ENCODE measurements at regions not wholly inside any gene's neighbourhood (a gene's known extent, or its start where the extent isn't known, plus 50 kb on each side); places are given as distances from the start of the nearest gene placed in this dataset.

DNA sequence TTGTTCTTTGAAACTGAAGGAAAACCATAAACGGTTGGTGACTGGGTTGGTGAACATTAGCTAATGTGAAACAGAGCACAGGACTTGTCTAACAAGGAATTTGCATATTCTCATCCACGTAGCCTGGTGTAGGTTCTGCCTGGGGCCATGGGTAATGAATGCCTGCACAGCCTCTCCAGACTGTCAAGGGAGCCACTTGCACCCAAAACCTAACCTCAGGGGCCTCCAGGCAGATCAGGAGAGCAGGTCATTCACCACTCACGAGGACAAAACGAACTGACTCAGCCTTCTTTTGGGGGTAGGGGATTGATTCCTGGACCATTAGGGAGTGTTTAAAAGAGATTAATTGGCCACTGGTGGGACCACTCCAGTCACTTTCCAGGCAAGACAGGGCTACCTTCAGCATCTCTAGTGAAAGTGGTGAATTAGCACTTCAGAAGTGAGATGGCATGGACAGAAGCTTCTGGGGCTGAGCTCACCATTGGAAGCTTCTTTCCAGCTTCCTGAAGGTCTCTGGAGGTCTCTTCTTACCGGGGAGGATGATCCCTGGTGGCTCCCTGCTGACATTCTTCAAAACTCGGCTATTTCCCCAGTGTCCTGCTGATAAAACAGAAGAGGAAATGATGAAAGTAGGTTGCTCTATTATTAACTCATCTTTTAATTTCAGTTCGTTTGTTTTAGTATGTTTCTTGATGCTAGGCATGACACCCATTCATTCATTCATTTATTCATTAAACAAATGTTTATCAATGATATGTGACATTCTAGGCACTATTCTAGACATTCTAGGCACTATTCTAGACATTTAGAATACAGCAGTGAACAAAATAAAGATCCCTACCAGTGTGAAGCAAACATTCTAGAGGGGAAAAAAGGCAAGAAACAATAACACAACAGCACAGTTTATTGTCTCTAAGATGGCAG lies 104.5 kb upstream of the LNX1 start:
- DNase-seq (ENCODE audit: low read depth in 1 of 2, low spot score in 1 of 2) = no peak

DNA sequence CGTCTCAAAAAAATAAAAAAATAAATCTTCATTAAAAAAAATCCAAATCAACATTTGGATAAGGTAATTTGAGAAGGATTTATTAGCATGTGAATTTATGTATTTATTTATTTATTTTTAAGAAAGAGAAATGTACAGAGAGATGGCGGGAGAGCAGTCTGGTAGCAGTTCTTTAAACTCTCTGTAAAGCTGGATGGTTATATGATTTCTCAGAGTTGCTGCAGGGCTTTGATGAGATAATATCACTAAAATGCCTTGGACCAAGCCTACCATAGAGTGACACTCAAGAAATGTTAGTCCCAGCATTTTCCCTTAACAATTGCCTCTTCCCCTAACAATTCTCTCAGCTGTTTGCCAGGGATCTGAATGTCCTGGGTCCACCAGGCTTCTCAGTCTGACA lies 103.4 kb upstream of the LNX1 start:
- DNase-seq (ENCODE audit: low read depth in 1 of 2, low spot score in 1 of 2) = no peak

DNA sequence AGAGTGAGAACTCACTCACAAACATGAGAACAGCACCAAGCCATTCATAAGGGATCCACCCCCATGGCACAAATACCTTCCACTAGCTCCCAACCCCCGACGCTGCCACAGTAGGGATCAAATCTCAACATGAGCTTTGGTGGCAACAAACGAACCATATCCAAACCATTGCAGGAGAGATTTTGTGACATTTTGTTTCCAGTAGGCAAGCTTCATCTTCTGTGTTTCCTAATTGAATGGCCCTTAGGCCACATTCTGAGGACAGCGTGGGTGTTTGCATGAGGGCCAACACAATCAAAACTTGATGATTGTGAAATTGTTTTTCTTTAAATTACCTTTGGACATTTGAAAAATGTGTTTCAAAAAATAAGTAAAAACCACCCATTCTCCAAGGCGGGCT lies 102.6 kb upstream of the LNX1 start:
- DNase-seq (ENCODE audit: low read depth in 1 of 2, low spot score in 1 of 2) = no peak

DNA sequence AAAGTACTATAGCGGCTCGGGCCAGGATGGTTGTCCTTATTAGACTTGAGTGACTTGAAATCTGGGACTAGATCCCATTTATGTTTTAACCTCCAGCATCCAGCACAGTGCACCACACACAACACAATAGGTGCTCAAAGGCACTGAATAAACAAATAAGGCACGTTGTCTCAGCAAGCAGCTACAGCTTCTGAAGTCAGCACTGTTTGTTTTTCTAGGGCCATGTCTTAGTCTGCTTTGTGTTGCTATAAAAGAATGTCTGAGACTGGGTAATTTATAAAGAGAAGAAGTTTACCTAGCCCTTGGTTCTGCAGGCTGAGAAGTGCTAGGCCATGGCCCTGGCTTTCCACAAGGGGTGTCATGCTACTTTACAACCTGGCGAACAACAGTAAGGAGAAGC lies 102.1 kb upstream of the LNX1 start:
- no peak for DNase-seq (ENCODE audit: low read depth in 1 of 2, low spot score in 1 of 2)

DNA sequence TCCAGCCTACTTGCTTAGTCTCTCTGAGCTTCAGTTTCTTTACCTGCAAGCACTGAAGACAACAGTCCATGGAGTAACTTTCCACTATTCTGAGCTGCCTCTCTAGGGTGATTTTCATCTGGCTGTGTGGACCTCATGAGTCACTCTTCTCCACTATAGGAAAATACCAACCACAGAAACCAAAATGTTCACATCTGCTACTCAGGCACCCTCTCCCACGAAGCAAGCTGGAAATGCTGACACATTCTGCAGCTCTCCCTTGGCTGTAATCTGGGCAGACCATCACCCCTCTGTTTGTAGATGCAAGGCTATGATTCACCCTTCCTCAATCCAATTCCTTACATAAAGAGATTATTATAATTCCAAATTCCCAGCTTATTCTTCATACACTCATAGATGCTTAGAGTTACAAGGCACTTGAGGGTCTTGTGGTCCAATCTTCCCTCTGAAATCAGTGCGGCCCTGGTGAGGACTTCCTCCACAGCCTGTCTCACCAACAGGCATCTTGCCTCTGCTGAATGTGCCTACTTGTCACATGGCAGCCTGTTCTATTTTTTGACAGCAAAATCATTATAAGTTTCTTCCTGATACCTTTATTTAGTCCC lies 97.0 kb upstream of the LNX1 start:
- no peak for DNase-seq (ENCODE audit: low read depth in 1 of 2, low spot score in 1 of 2)

DNA sequence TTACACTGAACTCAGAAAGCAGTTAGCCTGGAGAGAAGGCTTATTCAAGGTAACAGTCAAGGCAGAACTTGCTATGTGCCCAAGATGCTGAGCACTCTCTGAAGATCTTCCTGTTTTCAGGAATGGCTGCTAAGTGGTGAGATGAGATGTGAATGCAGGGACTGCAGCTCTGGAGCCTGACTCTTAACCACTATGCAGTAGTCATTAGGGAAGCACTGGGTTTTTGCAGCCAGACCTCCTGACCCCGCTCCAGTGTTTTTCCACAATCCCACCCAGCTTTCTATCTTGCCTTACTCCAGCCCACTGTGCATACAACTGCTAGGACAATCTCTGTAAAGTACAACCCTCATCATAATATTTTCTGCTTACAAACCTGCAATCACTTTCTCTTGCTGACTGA lies 95.2 kb upstream of the LNX1 start:
- DNase-seq (ENCODE audit: low read depth in 1 of 2, low spot score in 1 of 2) = no peak

DNA sequence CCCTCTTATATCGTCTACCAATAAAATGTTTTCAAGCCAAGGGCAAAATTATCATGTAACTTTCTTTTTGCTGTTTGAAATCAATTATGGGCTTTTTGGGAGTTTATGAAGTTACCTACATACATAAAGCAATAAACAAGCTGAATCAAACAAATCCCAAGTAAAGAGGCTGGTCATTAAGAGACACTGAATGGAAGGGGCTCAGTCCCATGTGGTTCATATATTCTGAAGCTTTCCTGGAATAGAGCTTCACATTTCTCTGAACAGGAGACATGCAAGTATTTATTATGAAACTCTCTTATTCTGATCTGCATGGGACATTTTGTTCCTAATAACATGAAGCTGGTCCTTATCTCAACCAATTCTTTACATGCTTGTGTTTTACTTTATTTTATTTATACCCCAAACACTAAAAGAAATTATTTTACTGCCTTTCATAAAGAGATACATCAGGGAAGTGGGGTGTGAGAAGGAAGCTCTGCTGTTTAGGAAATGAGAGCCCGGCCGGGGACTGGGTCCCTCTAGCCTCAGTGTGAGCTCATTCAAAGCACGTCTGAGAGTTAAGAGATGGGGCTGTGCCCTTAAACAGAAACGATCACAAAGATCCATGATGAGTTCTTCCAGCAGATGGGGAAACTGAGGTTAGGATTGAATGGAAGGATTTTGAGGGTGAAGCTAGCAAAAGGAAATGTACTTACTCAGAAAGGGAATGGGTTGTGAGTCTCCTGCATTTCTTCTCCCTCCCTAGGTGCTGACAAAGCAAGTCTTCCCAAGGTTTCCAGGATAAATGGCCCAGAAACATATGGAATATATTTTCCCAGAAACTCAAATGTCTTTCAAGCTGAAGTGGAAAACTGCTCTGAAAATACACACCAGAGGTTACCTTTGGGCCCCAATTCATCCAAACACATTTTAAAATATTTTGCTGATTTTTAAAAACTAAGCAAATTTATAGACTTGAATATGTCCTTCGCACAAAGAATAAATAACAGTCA lies 93.1 kb upstream of the LNX1 start:
- no peak for DNase-seq (ENCODE audit: low read depth in 1 of 2, low spot score in 1 of 2)

DNA sequence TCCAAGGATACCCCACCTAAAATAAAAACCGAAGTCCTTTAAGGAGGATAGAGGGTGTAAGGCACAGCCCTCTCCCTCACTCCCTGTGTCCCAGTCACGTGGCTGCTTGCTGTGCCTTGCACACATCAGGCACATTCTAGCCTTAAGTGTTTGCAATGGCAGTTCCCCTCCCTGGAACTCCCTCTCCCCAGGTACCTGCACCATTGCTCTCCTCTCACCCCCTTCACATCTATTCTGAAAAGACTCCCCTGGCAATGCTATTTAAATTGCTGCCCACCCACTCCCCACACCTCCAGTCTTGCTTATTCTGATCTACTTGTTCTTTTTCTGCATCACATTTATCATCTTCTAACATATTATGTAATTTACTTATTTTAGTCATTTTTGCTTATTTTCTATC lies 91.6 kb upstream of the LNX1 start:
- DNase-seq (ENCODE audit: low read depth in 1 of 2, low spot score in 1 of 2) = no peak

DNA sequence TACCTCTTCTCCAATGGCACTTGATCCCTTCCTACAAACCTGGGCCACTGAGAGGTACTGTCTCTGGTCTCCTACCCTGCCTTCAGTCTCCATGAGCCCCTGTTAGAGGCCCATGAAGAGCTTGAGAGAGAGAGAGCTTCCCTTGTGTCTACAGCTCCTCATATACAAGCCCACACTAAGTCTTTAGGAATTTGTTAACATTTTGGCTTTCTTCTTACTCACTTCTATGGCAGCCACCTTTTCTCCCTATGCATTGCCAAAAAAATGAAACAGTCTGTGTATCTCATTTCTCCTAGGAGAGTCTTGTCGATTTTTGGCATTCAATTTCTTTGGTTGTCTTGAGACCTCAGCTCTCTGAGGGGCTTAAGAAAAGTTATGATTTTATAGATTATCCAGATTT lies 90.9 kb upstream of the LNX1 start:
- no peak for DNase-seq (ENCODE audit: low read depth in 1 of 2, low spot score in 1 of 2)

DNA sequence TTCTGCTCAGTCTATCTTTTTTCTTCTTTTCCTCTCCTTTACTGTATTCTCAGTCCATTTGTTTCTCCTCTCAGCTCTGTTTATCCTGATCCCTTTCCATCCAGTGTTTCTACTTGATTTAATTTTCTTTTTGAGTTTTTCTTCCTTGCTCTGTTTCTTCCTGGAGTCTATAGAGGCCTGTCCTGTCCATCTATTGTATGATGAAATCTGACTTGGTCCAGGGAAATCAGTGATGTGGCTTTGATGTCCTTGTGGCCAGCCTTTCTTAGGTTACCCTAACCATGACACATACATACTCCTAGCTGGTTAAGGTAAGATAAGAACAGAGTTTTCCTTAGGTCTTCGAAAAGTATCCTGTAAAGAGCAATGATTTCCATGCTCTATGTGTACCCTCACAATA lies 89.3 kb upstream of the LNX1 start:
- DNase-seq (ENCODE audit: low read depth in 1 of 2, low spot score in 1 of 2) = no peak

DNA sequence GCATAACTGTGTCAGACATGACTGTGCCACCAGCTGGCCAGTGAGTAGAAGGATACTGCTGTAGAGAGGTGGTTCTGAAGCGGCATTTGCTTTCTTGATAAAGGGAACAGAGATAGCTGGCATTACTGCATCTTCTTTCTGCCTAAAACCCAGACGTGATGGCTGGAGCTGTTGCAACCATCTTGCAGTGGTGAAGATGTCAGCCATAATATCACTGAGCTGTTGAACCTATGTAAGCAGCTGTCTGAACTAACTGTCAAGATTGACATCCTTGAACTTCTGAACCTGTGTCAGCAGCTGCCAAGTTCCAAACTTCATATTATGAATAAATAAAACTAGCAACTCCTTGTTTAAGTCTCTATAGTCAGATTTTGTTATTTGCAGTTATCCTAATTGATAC lies 88.9 kb upstream of the LNX1 start:
- DNase-seq (ENCODE audit: low read depth in 1 of 2, low spot score in 1 of 2) = no peak

DNA sequence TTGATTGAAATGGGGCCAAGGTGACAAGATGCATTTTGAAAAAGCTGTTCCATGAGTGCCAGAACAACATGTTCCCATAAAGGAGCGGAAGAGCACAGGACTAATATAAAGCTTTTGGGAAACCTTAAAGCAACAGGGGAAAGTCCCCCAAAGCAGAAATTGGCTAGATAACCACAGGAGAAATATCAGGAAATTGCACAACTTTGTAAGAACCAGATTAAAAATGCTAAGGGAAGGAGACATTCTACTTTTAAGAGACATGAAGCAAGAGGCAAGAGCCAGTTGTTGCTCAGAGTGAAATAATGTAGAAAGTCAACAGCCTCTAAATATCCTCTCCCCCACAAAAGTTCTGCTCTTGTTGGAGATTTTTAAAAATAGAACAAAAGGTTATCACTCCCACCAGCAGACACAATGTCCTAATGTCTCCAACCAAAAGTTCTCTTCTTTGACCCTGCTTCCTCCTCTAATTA lies 85.2 kb upstream of the LNX1 start:
- DNase-seq (ENCODE audit: low read depth in 1 of 2, low spot score in 1 of 2) = no peak

DNA sequence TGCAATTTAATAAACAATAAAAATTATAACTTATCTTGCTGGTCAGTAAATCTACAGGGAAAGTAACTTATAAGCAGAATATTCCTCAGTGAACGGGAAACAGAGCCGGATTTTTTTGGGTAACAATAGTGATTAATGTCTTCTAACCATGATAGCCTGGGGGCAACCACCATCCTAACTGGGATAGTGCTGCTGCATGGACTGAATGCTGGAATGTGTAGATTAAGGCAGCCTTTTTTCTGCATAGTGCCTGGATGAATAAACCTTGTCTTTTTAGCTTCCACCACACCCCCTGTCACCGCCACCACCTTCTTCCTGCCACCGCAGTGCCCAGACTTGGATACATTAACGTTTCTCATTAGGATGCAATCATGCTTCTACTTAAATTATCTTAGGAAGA lies 83.6 kb upstream of the LNX1 start:
- no peak for DNase-seq (ENCODE audit: low read depth in 1 of 2, low spot score in 1 of 2)

DNA sequence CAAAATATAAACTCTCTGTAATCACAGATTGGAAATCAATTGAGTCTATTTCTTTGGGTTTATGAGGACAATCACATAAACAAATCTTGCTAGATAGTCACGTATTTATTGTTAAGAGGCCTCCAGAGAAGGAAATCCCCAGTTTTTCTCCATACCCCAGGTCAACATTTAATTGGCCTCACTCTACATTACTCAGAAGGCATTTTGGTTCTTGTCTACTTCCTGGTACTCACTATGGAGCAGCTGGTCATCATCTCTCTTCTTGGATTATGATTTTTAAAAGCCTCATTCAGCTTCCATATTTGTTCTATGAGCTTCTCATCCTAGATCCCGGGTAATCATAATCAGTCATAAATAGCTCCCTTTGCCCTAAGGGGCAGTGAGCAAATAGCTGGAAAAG lies 81.6 kb upstream of the LNX1 start:
- DNase-seq (ENCODE audit: low read depth in 1 of 2, low spot score in 1 of 2) = no peak

DNA sequence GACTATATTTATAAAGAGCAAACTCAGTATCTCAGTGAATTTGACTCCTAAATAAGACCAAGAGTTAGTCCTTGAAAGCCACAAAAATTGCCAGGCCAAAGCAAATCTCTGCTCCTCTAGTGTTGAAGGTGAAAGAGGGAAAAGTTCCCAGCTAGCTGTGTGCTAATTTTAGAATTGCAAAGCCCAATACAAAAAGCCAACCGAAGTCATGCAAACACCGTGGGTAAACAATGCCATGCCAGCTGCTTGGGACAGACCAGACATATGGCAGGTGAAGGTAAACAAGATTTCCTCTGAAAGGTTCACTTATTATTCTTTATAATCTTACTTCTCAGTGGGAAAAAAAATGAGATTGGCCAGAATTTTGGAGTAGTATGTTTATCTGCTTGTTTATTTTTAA lies 80.5 kb upstream of the LNX1 start:
- DNase-seq (ENCODE audit: low read depth in 1 of 2, low spot score in 1 of 2) = no peak

DNA sequence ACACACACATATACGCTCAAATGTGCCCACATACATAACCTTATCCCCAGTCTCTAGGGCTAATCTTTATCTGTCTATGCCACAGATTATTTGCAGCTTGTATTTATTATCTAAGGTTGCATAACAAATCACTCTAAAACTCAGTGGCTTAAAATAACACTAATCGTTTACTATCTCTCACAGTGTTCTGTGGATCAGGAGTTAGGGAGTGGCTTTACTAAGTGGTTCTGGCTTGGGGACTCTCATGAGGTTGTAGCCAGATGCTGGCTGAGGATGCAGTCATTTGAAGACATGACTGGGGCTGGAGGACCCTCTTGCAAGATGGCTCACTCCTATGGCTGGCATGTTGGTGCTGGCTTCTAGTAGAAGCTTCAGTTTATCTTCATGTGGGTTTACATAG lies 68.5 kb upstream of the LNX1 start:
- no peak for DNase-seq (ENCODE audit: low read depth in 1 of 2, low spot score in 1 of 2)

DNA sequence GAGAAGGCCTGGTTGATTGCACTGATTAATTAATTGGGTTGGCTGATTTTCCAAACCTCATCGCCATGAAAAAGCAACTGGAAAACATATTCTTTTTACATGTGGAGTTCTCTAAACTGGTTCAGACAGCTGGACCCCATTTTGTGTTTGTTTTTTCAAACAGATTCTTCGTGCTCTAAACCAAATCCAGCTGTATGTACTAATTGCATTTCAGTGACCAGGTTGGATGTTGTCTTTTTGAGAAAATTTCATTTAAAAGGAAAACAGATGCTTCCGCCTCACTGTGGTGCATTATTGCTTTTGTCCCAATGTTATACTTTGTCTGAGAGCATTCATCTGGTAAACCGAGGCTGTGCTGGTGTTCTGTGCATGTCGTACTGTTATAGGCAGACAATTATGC lies 67.8 kb upstream of the LNX1 start:
- no peak for DNase-seq (ENCODE audit: low read depth in 1 of 2, low spot score in 1 of 2)

DNA sequence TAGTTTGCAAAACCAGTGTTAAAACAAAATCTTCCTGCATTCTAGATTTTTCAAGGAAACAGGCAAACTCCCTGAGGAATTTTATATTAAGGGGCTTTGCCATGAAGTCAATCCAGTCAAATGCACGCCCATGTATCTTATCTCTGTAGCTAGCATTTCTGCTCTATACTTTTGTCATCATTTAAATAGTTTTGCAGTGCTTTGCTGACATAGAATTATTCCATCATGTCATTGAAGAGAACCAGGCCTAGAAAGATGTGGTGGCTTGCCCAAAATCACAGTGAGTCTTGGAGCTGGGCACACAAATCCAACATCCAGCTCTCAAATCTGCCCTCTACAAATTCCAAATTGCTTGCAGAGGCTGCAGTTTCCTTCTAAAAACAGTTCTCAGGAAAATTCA lies 66.7 kb upstream of the LNX1 start:
- no peak for DNase-seq (ENCODE audit: low read depth in 1 of 2, low spot score in 1 of 2)

DNA sequence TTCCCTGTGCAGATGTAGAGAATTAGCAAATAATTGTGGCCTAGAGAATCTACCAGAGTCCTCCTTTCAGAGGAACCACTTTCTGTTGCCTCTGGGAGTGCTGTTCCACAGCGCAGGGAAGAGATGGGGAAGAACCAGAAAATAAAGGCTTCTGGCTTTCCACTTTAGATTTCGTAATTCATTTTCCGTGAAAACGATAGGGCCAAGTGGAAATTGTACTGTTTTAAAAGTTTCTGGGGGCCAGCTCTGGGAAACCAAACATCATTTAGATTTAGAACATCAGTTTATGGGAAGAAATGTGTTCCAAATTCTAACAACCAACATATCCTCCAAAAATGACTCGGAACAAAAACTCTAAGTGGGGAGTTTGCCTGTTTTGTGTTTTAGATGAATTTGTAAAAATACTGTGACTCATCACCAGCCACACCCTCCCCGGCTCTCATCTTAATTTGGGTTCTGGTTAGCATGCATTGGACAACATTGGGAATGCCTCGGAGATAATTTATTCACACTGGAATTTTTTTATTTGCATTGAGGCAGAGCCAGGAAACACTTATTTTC lies 65.2 kb upstream of the LNX1 start:
- DNase-seq (ENCODE audit: low read depth in 1 of 2, low spot score in 1 of 2) = no peak

DNA sequence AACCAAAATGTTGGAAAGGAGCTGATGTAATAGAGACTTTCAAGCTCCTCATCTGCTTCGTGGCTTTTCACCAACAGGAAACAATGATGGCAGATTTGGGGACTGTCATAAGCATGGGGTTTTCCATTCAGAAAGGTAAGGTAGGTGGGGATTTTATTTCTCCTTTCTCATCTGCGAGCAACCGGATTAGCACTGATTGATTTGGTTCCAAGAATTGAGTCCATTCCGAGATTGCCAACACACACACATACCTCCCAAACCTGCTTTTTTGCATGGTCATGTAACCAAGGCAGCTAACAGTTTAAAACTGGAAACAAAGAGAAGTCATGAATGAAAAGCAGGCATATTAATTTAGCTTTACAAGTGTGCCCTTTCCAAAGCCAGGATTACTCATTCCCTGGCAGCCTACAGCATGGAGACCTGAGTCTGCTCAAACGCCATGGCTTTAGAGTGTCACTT lies 63.0 kb upstream of the LNX1 start:
- DNase-seq (ENCODE audit: low read depth in 1 of 2, low spot score in 1 of 2) = no peak

DNA sequence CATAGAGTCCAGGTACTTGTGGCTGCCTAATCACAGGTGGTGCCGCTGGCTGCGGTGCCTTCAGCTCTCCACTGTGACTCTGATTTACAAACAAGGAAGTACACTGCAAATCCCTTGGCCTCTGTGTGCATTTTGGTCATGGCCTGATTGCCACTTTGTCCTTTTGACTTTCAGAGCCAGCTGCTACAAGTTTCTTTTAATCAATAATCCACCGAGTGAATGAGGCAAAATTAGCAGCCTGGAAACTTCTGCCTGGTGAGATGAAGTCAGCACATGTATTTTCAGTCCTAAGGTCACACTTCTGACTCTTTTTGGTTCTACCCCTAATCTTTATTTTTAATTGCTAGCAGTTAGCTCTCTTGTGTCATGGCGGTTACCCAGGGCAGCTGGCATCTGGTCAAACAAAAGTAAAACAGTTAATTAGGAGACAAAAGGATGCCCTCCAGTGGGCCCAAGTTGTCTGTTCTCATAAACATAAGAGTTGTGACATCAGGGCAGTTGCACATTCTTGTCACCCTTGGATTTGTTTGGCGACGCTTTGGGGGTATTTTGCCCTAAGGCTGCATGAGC lies 62.3 kb upstream of the LNX1 start:
- DNase-seq (ENCODE audit: low read depth in 1 of 2, low spot score in 1 of 2) = no peak

Measured in activated T-helper 1 cell treated with anti-CD3 and anti-CD28 coated beads, Interleukin-2, amount 50 U/mL, for 16 hours (primary cell).